ENCODE measurements at regions not wholly inside any gene's neighbourhood (a gene's known extent, or its start where the extent isn't known, plus 50 kb on each side); places are given as distances from the start of the nearest gene placed in this dataset.

- Histone ChIP-seq H4K20me1 (ENCODE audit: insufficient read depth, low read length) (no peaks in the 10 kb centered on the region), H3K9ac (ENCODE audit: insufficient read depth, low read depth, low read length) (no peak overlapping the region), H3K79me2 (ENCODE audit: insufficient read depth, low read length) (no peaks in the 10 kb centered on the region), H3K9me3 (ENCODE audit: low read length) (no peaks in the 10 kb centered on the region), H3K27ac (ENCODE audit: extremely low read length, insufficient read depth, low read length) (no peak overlapping the region), H3K36me3 (replicated peaks in 1 of 2; ENCODE audit: control insufficient read depth in 1 of 2, insufficient read depth in 2 of 2, low read length in 2 of 2) (no peaks in the 10 kb centered on the region), H3K4me1 (ENCODE audit: insufficient read depth, low read length) (peaks cover 8% of the 10 kb centered on the region), H3K4me2 (ENCODE audit: low read depth, low read length) (no peak overlapping the region), H3K4me3 (replicated peaks in 1 of 3; ENCODE audit: insufficient read depth in 1 of 3, low read depth in 2 of 3, low read length in 3 of 3) (no peak overlapping the region), H3K27me3 (ENCODE audit: control insufficient read depth in 1 of 2, insufficient read depth in 2 of 2, low read length in 2 of 2) (no peaks in the 10 kb centered on the region), H2AFZ (ENCODE audit: low read length) (no peak overlapping the region)
- no peak for FAIRE-seq
- ChIA-PET POLR2A (no interaction called here), CTCF (ENCODE audit: low intra/inter-chr PET ratio, low total read pairs) (no interaction called here)
- TF ChIP-seq ZBTB37 (CRISPR knock-in tag; IDR thresholded peaks at IDR 0.05) (no peak), NCOA2 (CRISPR knock-in tag; IDR thresholded peaks at IDR 0.05) (no peak), ZFP62 (CRISPR knock-in tag; IDR thresholded peaks at IDR 0.05) (no peak), RFX1 (IDR thresholded peaks at IDR 0.05) (no peak), NAIF1 (CRISPR knock-in tag; IDR thresholded peaks at IDR 0.05; ENCODE audit: borderline replicate concordance) (no peak), CREBL2 (CRISPR knock-in tag; IDR thresholded peaks at IDR 0.05; ENCODE audit: borderline replicate concordance) (no peak), NFE2 (CRISPR knock-in tag; IDR thresholded peaks at IDR 0.05) (no peak), ZNF441 (CRISPR knock-in tag; IDR thresholded peaks at IDR 0.05; ENCODE audit: borderline replicate concordance) (no peak), SALL1 (CRISPR knock-in tag; IDR thresholded peaks at IDR 0.05) (no peak), NFE2L2 (IDR thresholded peaks at IDR 0.05; ENCODE audit: low read length) (no peak), PRPF4 (IDR thresholded peaks at IDR 0.05; ENCODE audit: low read depth, low read length, poor library complexity, severe bottlenecking) (no peak), CBX1 (IDR thresholded peaks at IDR 0.05; ENCODE audit: low read depth) (no peak), ARNT2 (CRISPR knock-in tag; IDR thresholded peaks at IDR 0.05; ENCODE audit: low read depth) (no peak), ZNF276 (CRISPR knock-in tag; IDR thresholded peaks at IDR 0.05; ENCODE audit: low read depth) (no peak), NFATC3 (CRISPR knock-in tag; IDR thresholded peaks at IDR 0.05) (no peak), RXRB (CRISPR knock-in tag; IDR thresholded peaks at IDR 0.05; ENCODE audit: borderline replicate concordance) (no peak)
- no peak for DNase-seq (ENCODE audit: low spot score)
- BruUV-seq (replicated peaks), result no TSS peak
- WGBS (ENCODE audit: low lambda C conversion rate), result 41% methylated on average over 5 of the region's 5 CpGs
- in situ Hi-C loops (cut with HindIII; ENCODE audit: extremely low pct_ligation_motif_present, low pct_unique_long_range_greater_than_20kb) (no loop called here), intact Hi-C loops (cut with micrococcal nuclease; ENCODE audit: unreplicated experiment) (no loop called here)
- no peak for ATAC-seq
These were observed 204.7 kb upstream of the ITGA4 start for GRCh38 chr2:181252262-181253148.

Measured in HepG2 (cell line).